Loucy (cell line): ENCODE measurements at regions not wholly inside any gene's neighbourhood (a gene's known extent, or its start where the extent isn't known, plus 50 kb on each side); places are given as distances from the start of the nearest gene placed in this dataset.

Experiments
- H2AFZ ChIP-seq: fragments of 200-600 bp; sonication (generic); 2 replicates; pipeline ENCODE4 v1.6.0; 2016; ENCODE audit warnings: antibody characterized with exemption, mild to moderate bottlenecking, low read length, moderate library complexity
- H3F3A ChIP-seq: fragments of 200-600 bp; 2 replicates; pipeline ENCODE4 v1.6.0; 2016; ENCODE audit warnings: antibody characterized with exemption, low read depth, mild to moderate bottlenecking
- H3K27me3 ChIP-seq: fragments of 200-600 bp; sonication (generic); 2 replicates; pipeline ENCODE4 v1.6.1; 2014; ENCODE audit warnings: low read length, mild to moderate bottlenecking; ENCODE audit not compliant: insufficient read depth, poor library complexity, severe bottlenecking
- H3K36me3 ChIP-seq: fragments of 200-600 bp; sonication (generic); 2 replicates; pipeline ENCODE4 v1.6.1; 2016; ENCODE audit warnings: low read length; ENCODE audit not compliant: insufficient read depth
- H3K4me1 ChIP-seq: fragments of 200-600 bp; sonication (generic); 2 replicates; pipeline ENCODE4 v1.5.1; 2014; ENCODE audit warnings: low read length, mild to moderate bottlenecking; ENCODE audit not compliant: insufficient read depth, poor library complexity, severe bottlenecking
- H3K4me2 ChIP-seq: fragments of 200-600 bp; sonication (generic); 2 replicates; pipeline ENCODE4 v1.6.0; 2014; ENCODE audit warnings: antibody characterized with exemption, low read length, low read depth, mild to moderate bottlenecking; ENCODE audit not compliant: poor library complexity, severe bottlenecking
- H3K4me3 ChIP-seq: fragments of 200-600 bp; sonication (generic); 2 replicates; pipeline ENCODE4 v1.5.1; 2014; ENCODE audit warnings: low read length, mild to moderate bottlenecking, mixed read lengths; ENCODE audit not compliant: poor library complexity, severe bottlenecking
- H3K79me2 ChIP-seq: fragments of 200-600 bp; sonication (generic); 2 replicates; pipeline ENCODE4 v1.6.1; 2014; ENCODE audit warnings: low read length; ENCODE audit not compliant: insufficient read depth
- H3K9ac ChIP-seq: fragments of 200-600 bp; sonication (generic); 2 replicates; pipeline ENCODE4 v1.6.0; 2014; ENCODE audit warnings: mild to moderate bottlenecking, low read depth, low read length, moderate library complexity; ENCODE audit not compliant: poor library complexity, severe bottlenecking
- H3K9me2 ChIP-seq: fragments of 200-600 bp; sonication (generic); replicated peaks from 2 replicates; pipeline ENCODE4 v1.6.1; 2016; ENCODE audit warnings: low read depth, low read length, mixed read lengths
- H3K9me3 ChIP-seq: fragments of 200-600 bp; sonication (generic); 2 replicates; pipeline ENCODE4 v1.6.1; 2014; ENCODE audit warnings: mild to moderate bottlenecking, antibody characterized with exemption, low read length, low read depth; ENCODE audit not compliant: insufficient read depth
- H4K20me1 ChIP-seq: fragments of 200-600 bp; sonication (generic); 2 replicates; pipeline ENCODE4 v1.6.0; 2014; ENCODE audit warnings: antibody characterized with exemption, low read length, mild to moderate bottlenecking; ENCODE audit not compliant: insufficient read depth, poor library complexity, severe bottlenecking
- EZH2phosphoT487 ChIP-seq: fragments of 200-600 bp; IDR thresholded peaks from 2 replicates; pipeline ENCODE4 v1.6.1; 2018; ENCODE audit warnings: antibody characterized with exemption, mild to moderate bottlenecking, moderate library complexity, borderline replicate concordance
- TF ChIP-seq, protein P1 (sequence below): fragments of 200-600 bp; sonication (generic); conservative IDR thresholded peaks from 2 replicates; pipeline ENCODE4 v1.5.1; 2014; ENCODE audit warnings: mild to moderate bottlenecking, antibody characterized with exemption, low read length

DNA sequence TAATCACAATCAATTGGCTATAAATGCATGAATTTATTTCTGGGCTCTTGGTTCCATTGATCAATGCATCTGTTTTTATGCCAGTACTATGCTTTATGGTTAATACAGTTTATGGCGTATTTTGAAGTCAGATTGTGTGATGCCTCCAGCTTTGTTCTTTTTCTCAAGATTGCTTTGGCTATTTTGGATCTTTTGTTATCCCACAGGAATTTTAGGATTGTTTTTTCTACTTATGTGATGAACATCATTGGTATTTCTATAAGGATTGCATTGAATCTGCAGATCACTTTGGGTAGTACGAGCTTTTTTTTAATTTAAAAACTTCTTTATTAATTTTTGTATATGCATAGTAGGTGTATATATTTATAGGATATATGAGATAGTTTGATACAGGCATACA lies 338.7 kb upstream of the IGFBP7 start:
- Histone ChIP-seq H3F3A (no peaks in the 10 kb centered on the region), H3K9me2 (no peaks in the 10 kb centered on the region), H3K27me3 (no peaks in the 10 kb centered on the region), H3K4me3 (no peak overlapping the region), H3K9me3 (no peaks in the 10 kb centered on the region; the same call in 1 of the 2 replicates), H4K20me1 (no peaks in the 10 kb centered on the region), H3K36me3 (no peaks in the 10 kb centered on the region), H2AFZ (no peak overlapping the region), H3K4me2 (no peak overlapping the region), H3K9ac (no peak overlapping the region), H3K4me1 (no peaks in the 10 kb centered on the region), H3K79me2 (no peaks in the 10 kb centered on the region)
- TF ChIP-seq, protein P1, sequence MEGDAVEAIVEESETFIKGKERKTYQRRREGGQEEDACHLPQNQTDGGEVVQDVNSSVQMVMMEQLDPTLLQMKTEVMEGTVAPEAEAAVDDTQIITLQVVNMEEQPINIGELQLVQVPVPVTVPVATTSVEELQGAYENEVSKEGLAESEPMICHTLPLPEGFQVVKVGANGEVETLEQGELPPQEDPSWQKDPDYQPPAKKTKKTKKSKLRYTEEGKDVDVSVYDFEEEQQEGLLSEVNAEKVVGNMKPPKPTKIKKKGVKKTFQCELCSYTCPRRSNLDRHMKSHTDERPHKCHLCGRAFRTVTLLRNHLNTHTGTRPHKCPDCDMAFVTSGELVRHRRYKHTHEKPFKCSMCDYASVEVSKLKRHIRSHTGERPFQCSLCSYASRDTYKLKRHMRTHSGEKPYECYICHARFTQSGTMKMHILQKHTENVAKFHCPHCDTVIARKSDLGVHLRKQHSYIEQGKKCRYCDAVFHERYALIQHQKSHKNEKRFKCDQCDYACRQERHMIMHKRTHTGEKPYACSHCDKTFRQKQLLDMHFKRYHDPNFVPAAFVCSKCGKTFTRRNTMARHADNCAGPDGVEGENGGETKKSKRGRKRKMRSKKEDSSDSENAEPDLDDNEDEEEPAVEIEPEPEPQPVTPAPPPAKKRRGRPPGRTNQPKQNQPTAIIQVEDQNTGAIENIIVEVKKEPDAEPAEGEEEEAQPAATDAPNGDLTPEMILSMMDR = no peak
- no peak for TF ChIP-seq EZH2phosphoT487

DNA sequence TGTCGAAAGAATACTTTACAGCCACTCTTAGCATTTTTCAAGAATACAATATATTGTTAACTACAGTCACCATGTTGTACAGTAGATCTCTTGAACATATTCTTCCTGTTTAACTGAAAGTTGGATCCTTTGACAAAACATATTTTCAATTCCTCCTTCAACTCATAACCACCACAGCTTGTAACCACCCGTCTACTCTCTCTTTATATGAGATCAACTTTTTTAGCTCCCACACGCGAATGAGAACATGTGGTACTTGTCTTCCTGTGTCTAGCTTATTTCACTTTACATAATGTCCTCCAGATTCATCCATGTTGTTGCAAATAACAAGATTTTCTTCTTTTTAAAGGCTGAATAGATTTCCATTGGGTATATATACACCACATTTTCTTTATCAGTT lies 338.3 kb upstream of the IGFBP7 start:
- no peaks in the 10 kb centered on the region for H3K36me3 ChIP-seq
- H3K27me3 ChIP-seq = no peaks in the 10 kb centered on the region
- H3K9me3 ChIP-seq = no peaks in the 10 kb centered on the region; the same call in 1 of the 2 replicates
- no peaks in the 10 kb centered on the region for H4K20me1 ChIP-seq
- no peak overlapping the region for H3K9ac ChIP-seq
- no peaks in the 10 kb centered on the region for H3K79me2 ChIP-seq
- H3K4me3 ChIP-seq = no peak overlapping the region
- H3K9me2 ChIP-seq = no peaks in the 10 kb centered on the region
- no peaks in the 10 kb centered on the region for H3K4me1 ChIP-seq
- H3F3A ChIP-seq = no peaks in the 10 kb centered on the region
- H3K4me2 ChIP-seq = no peak overlapping the region
- TF ChIP-seq, protein P1 = no peak
- no peak for TF ChIP-seq EZH2phosphoT487
- H2AFZ ChIP-seq = no peak overlapping the region

DNA sequence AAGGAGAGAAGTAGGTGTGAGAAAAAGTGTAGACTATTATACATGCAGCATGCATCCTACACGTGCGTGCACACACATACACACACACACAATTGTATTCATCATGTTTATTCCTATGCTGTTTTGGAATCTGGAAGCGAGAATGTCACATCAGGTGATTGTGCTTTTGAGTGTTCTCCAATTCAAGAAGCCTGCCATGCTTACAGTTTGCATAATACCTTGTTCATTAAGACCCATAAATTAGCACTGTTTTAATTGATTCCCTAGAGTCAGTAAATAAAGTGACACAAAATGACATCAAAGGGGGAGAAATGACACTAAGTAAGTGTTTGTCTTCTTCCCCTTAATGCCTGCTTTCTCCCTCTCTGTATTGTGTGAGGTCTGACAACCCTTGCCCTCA lies 336.1 kb upstream of the IGFBP7 start:
- TF ChIP-seq, protein P1 = no peak
- no peak for TF ChIP-seq EZH2phosphoT487
- Histone ChIP-seq H3K27me3 (no peaks in the 10 kb centered on the region), H3K4me3 (no peak overlapping the region), H3F3A (no peaks in the 10 kb centered on the region), H3K4me1 (no peaks in the 10 kb centered on the region), H3K4me2 (no peak overlapping the region), H3K36me3 (no peaks in the 10 kb centered on the region), H3K79me2 (no peaks in the 10 kb centered on the region), H2AFZ (no peak overlapping the region), H3K9me2 (no peaks in the 10 kb centered on the region), H4K20me1 (no peaks in the 10 kb centered on the region), H3K9me3 (no peaks in the 10 kb centered on the region), H3K9ac (no peak overlapping the region)
